ENCODE measurements at regions not wholly inside any gene's neighbourhood (a gene's known extent, or its start where the extent isn't known, plus 50 kb on each side); places are given as distances from the start of the nearest gene placed in this dataset.

- TF ChIP-seq ZBTB44 (CRISPR knock-in tag; IDR thresholded peaks at IDR 0.05): no peak
- no peak for TF ChIP-seq SIN3A (IDR thresholded peaks at IDR 0.05; ENCODE audit: borderline replicate concordance, low read depth, low read length)
- no peak for TF ChIP-seq ZGPAT (CRISPR knock-in tag; IDR thresholded peaks at IDR 0.05)
- TF ChIP-seq FOXA3 (CRISPR knock-in tag; IDR thresholded peaks at IDR 0.05): no peak
- TF ChIP-seq SKI (IDR thresholded peaks at IDR 0.05; ENCODE audit: partially characterized antibody): no peak
- TF ChIP-seq UBTF (CRISPR knock-in tag; IDR thresholded peaks at IDR 0.05): no peak
- no peak for TF ChIP-seq PAWR (CRISPR knock-in tag; IDR thresholded peaks at IDR 0.05; ENCODE audit: borderline replicate concordance)
- TF ChIP-seq ZNF563 (CRISPR knock-in tag; IDR thresholded peaks at IDR 0.05): no peak
- no peak for TF ChIP-seq ZSCAN5A (CRISPR knock-in tag; IDR thresholded peaks at IDR 0.05; ENCODE audit: borderline replicate concordance)
- no peak for TF ChIP-seq DMTF1 (CRISPR knock-in tag; IDR thresholded peaks at IDR 0.05)
- no peak for TF ChIP-seq SMAD3 (CRISPR knock-in tag; IDR thresholded peaks at IDR 0.05)
- no peak for TF ChIP-seq ZNF660 (CRISPR knock-in tag; IDR thresholded peaks at IDR 0.05; ENCODE audit: borderline replicate concordance, low read depth)
- no peak for TF ChIP-seq ZNF235 (CRISPR knock-in tag; IDR thresholded peaks at IDR 0.05; ENCODE audit: borderline replicate concordance)
- TF ChIP-seq SNRNP70 (IDR thresholded peaks at IDR 0.05; ENCODE audit: low read depth, low read length): no peak
- TF ChIP-seq ZBTB38 (CRISPR knock-in tag; IDR thresholded peaks at IDR 0.05): peak; percentile 64; the same call in 1 of the 2 replicates
- no peak for TF ChIP-seq RAD51 (IDR thresholded peaks at IDR 0.05; ENCODE audit: borderline replicate concordance)
- TF ChIP-seq IKZF5 (CRISPR knock-in tag; IDR thresholded peaks at IDR 0.05): no peak
Measured at GRCh38 chr1:228830185-228830953, 95.1 kb downstream of the RHOU start (continued).

Data from HepG2 (cell line).